ENCODE measurements at regions not wholly inside any gene's neighbourhood (a gene's known extent, or its start where the extent isn't known, plus 50 kb on each side); places are given as distances from the start of the nearest gene placed in this dataset.

GRCh38 chr4:31071508-31072486 lies 351.6 kb downstream of the PCDH7 start:
- H3K27ac ChIP-seq = no peak overlapping the region
- TF ChIP-seq POLR2A (IDR thresholded peaks at IDR 0.05) (no peak), POLR2AphosphoS5 (IDR thresholded peaks at IDR 0.05) (no peak), CTCF (IDR thresholded peaks at IDR 0.05) (no peak)
- H3K27me3 ChIP-seq = no peaks in the 10 kb centered on the region
- no peak overlapping the region for H3K4me3 ChIP-seq
- H3K9me3 ChIP-seq = no peaks in the 10 kb centered on the region
- no peaks in the 10 kb centered on the region for H3K4me1 ChIP-seq
- intact Hi-C loops (cut with DNase I; ENCODE audit: low total_unique reads) = no loop called here
- DNase-seq (ENCODE audit: low spot score in 2 of 2) = no peak
- H3K36me3 ChIP-seq = no peaks in the 10 kb centered on the region

- Histone ChIP-seq H3K9me3 (no peaks in the 10 kb centered on the region), H3K27ac (no peak overlapping the region), H3K4me1 (no peaks in the 10 kb centered on the region), H3K4me3 (no peak overlapping the region), H3K27me3 (no peaks in the 10 kb centered on the region), H3K36me3 (no peaks in the 10 kb centered on the region)
- DNase-seq (ENCODE audit: low spot score in 2 of 2) = no peak
- TF ChIP-seq POLR2A (IDR thresholded peaks at IDR 0.05) (no peak), POLR2AphosphoS5 (IDR thresholded peaks at IDR 0.05) (no peak), CTCF (IDR thresholded peaks at IDR 0.05) (no peak)
- intact Hi-C loops (cut with DNase I; ENCODE audit: low total_unique reads) = no loop called here
Observed at GRCh38 chr4:31075969-31076368, 355.8 kb downstream of the PCDH7 start.

GRCh38 chr4:31078661-31079060 lies 358.5 kb downstream of the PCDH7 start:
- Histone ChIP-seq H3K4me1 (no peaks in the 10 kb centered on the region), H3K36me3 (no peaks in the 10 kb centered on the region), H3K9me3 (no peaks in the 10 kb centered on the region), H3K27ac (no peak overlapping the region), H3K27me3 (no peaks in the 10 kb centered on the region), H3K4me3 (no peak overlapping the region)
- TF ChIP-seq POLR2A (IDR thresholded peaks at IDR 0.05) = no peak
- TF ChIP-seq POLR2AphosphoS5 (IDR thresholded peaks at IDR 0.05) = no peak
- no peak for TF ChIP-seq CTCF (IDR thresholded peaks at IDR 0.05)
- DNase-seq (ENCODE audit: low spot score in 2 of 2) = no peak
- intact Hi-C loops (cut with DNase I; ENCODE audit: low total_unique reads) = no loop called here

- no peak for DNase-seq (ENCODE audit: low spot score in 2 of 2)
- no peaks in the 10 kb centered on the region for H3K4me1 ChIP-seq
- H3K36me3 ChIP-seq = no peaks in the 10 kb centered on the region
- H3K9me3 ChIP-seq = no peaks in the 10 kb centered on the region
- H3K27ac ChIP-seq = no peak overlapping the region
- H3K27me3 ChIP-seq = no peaks in the 10 kb centered on the region
- intact Hi-C loops (cut with DNase I; ENCODE audit: low total_unique reads) = no loop called here
- no peak for TF ChIP-seq POLR2AphosphoS5 (IDR thresholded peaks at IDR 0.05)
- TF ChIP-seq POLR2A (IDR thresholded peaks at IDR 0.05) = no peak
- no peak for TF ChIP-seq CTCF (IDR thresholded peaks at IDR 0.05)
- no peak overlapping the region for H3K4me3 ChIP-seq
Observed at GRCh38 chr4:31080887-31081286, 360.7 kb downstream of the PCDH7 start.

GRCh38 chr4:31081366-31081765 lies 361.2 kb downstream of the PCDH7 start:
- DNase-seq (ENCODE audit: low spot score in 2 of 2) = no peak
- Histone ChIP-seq H3K36me3 (no peaks in the 10 kb centered on the region), H3K4me3 (no peak overlapping the region), H3K27me3 (no peaks in the 10 kb centered on the region), H3K27ac (no peak overlapping the region), H3K4me1 (no peaks in the 10 kb centered on the region), H3K9me3 (no peaks in the 10 kb centered on the region)
- intact Hi-C loops (cut with DNase I; ENCODE audit: low total_unique reads) = no loop called here
- TF ChIP-seq CTCF (IDR thresholded peaks at IDR 0.05) (no peak), POLR2A (IDR thresholded peaks at IDR 0.05) (no peak), POLR2AphosphoS5 (IDR thresholded peaks at IDR 0.05) (no peak)
